ENCODE measurements at regions not wholly inside any gene's neighbourhood (a gene's known extent, or its start where the extent isn't known, plus 50 kb on each side); places are given as distances from the start of the nearest gene placed in this dataset.

DNA sequence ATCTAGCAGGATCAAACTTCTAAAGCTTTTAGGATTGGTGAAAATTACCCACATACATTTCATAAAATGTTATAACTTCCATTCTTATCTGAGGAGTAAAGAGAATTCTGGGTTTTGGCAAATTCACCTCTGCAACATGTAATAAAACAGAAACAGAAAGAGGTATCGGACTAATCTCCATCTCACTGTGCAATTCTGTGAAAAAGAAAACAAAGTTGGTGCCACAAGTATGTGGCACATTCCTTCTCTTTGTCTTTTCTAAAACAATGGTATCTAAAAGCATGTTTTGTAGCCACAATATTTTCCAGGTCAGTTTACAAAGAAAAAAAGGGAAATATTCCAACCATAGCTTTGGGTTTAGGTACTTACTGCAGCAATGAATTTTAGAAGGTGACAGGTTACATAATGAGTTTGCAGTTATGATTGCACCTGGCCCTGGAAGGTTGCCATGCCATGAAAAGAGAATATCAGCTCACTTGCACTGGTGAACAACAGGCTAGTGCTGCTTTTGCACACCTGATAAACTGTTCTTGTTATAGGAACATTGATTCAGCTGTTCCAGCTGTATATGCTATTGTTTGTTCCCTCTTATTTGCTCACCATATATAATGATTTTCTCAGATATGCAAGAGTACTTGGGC, 491.3 kb upstream of the MEF2C start:
- peaks cover 38% of the 10 kb centered on the region for H3K4me1 Mint-ChIP-seq (ENCODE audit: unreplicated experiment)
- H3K9me3 Mint-ChIP-seq (ENCODE audit: unreplicated experiment): no peaks in the 10 kb centered on the region
- TF ChIP-seq, protein P1, sequence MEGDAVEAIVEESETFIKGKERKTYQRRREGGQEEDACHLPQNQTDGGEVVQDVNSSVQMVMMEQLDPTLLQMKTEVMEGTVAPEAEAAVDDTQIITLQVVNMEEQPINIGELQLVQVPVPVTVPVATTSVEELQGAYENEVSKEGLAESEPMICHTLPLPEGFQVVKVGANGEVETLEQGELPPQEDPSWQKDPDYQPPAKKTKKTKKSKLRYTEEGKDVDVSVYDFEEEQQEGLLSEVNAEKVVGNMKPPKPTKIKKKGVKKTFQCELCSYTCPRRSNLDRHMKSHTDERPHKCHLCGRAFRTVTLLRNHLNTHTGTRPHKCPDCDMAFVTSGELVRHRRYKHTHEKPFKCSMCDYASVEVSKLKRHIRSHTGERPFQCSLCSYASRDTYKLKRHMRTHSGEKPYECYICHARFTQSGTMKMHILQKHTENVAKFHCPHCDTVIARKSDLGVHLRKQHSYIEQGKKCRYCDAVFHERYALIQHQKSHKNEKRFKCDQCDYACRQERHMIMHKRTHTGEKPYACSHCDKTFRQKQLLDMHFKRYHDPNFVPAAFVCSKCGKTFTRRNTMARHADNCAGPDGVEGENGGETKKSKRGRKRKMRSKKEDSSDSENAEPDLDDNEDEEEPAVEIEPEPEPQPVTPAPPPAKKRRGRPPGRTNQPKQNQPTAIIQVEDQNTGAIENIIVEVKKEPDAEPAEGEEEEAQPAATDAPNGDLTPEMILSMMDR (IDR thresholded peaks at IDR 0.05): no peak
- H3K27ac Mint-ChIP-seq (ENCODE audit: unreplicated experiment): no peak overlapping the region
- no peaks in the 10 kb centered on the region for H3K27me3 Mint-ChIP-seq (ENCODE audit: unreplicated experiment)
- no peak overlapping the region for H3K4me3 Mint-ChIP-seq (ENCODE audit: unreplicated experiment)
- no peak for DNase-seq (ENCODE audit: extremely low spot score, unreplicated experiment)
- no peaks in the 10 kb centered on the region for H3K36me3 Mint-ChIP-seq (ENCODE audit: unreplicated experiment)

DNA sequence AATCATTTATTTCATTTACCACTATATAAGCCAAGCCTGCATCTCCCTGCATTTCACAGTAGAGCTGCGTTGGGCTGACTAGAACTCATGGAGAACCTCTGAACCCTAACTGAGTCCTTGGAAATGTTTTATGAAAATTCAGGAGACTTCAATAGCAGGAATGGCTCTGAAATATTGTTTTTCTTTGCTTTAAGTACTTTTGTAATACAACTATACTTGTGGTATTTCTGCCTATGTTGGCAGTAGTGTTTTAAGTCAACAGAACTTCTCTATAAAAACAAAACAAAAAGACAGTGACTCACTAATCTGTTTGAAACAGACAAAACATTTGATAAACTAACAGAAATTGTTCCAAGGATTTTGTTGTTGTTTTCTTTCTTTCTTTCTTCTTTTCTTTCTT, 489.2 kb upstream of the MEF2C start:
- DNase-seq (ENCODE audit: extremely low spot score, unreplicated experiment): no peak
- peaks cover 35% of the 10 kb centered on the region for H3K4me1 Mint-ChIP-seq (ENCODE audit: unreplicated experiment)
- no peaks in the 10 kb centered on the region for H3K9me3 Mint-ChIP-seq (ENCODE audit: unreplicated experiment)

DNA sequence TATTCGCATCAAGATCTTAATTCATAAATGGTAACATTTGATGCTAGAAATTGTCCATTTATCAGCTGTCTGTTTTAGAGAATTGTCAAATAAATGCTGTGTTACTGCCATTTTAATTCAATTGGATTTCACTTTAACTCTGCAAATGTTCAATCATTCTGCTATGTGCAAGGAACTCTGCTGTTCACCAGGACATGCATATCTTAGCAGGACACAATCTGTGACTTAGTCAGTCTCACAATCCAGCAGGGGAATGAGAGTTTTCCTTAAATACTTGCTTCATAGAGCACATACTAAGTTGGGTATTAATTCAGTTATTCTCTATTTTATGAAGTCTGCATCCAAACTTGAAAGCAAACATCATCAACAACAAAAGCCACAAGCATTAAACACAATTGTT, 488.7 kb upstream of the MEF2C start:
- Mint-ChIP-seq H3K27me3 (ENCODE audit: unreplicated experiment) (no peaks in the 10 kb centered on the region), H3K4me3 (ENCODE audit: unreplicated experiment) (no peak overlapping the region), H3K4me1 (ENCODE audit: unreplicated experiment) (peaks cover 35% of the 10 kb centered on the region), H3K9me3 (ENCODE audit: unreplicated experiment) (no peaks in the 10 kb centered on the region), H3K27ac (ENCODE audit: unreplicated experiment) (peak overlapping the region; percentile 92), H3K36me3 (ENCODE audit: unreplicated experiment) (no peaks in the 10 kb centered on the region)
- TF ChIP-seq, protein P1 (IDR thresholded peaks at IDR 0.05): no peak
- DNase-seq (ENCODE audit: extremely low spot score, unreplicated experiment): no peak

More for the DNA sequence above, 489.2 kb upstream of the MEF2C start:
- H3K27me3 Mint-ChIP-seq (ENCODE audit: unreplicated experiment): no peaks in the 10 kb centered on the region
- TF ChIP-seq, protein P1 (IDR thresholded peaks at IDR 0.05): no peak
- H3K27ac Mint-ChIP-seq (ENCODE audit: unreplicated experiment): peak overlapping the region; percentile 92
- no peaks in the 10 kb centered on the region for H3K36me3 Mint-ChIP-seq (ENCODE audit: unreplicated experiment)
- no peak overlapping the region for H3K4me3 Mint-ChIP-seq (ENCODE audit: unreplicated experiment)

DNA sequence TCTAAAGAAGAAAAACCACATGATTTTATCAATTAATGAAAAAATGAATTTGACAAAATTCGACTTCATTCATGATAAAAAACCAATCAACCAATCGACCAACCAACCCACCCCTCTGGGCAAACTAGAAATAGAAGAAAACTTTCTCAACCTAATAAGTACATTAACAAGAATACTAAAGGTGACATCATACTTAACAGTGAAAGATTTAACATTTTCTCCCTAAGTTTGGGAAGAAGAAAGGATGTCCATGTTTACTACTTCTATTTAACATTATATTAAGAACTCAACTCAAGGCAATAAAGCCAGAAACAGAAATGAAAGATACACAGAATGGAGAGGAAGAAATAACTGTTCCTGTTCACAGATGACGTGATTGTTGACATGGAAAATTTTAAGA, 476.1 kb upstream of the MEF2C start:
- Mint-ChIP-seq H3K27me3 (ENCODE audit: unreplicated experiment) (no peaks in the 10 kb centered on the region), H3K4me3 (ENCODE audit: unreplicated experiment) (no peak overlapping the region), H3K36me3 (ENCODE audit: unreplicated experiment) (no peaks in the 10 kb centered on the region), H3K4me1 (ENCODE audit: unreplicated experiment) (no peaks in the 10 kb centered on the region), H3K9me3 (ENCODE audit: unreplicated experiment) (peaks cover 8% of the 10 kb centered on the region), H3K27ac (ENCODE audit: unreplicated experiment) (no peak overlapping the region)
- TF ChIP-seq, protein P1 (IDR thresholded peaks at IDR 0.05): no peak
- no peak for DNase-seq (ENCODE audit: extremely low spot score, unreplicated experiment)

DNA sequence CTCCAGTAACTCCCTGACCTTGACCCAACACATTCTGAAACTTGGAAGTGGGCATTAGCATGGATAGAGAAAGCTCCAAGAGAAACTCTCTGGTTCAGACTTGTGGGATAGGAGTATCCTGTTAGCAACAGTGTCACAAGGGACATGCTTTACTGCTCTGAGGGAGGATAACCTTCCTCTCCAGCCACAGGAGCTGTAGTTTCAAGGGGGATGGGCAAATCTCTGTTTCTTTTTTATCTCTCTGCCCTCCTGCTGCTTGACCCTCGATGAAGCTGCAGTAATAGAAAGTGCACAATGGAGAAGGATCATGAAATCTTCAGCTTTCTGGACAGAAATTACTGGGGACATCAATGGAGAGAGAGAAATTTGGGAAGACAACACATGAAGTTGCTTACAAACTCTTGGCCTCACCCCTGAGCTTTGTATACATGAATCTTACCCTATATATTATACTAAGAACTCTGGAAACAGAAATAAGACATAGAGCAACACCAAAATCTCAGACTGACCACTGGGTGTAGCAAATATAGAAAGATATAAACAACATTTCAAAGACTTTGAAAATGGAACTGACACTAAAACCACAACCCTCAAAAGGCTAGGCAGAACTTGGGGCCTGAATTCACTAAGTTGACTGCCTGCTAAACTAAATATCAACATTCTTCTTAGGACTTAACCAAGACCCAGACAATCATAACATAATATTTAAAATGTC, 471.0 kb upstream of the MEF2C start:
- no peak for DNase-seq (ENCODE audit: extremely low spot score, unreplicated experiment)
- H3K9me3 Mint-ChIP-seq (ENCODE audit: unreplicated experiment): peaks cover 10% of the 10 kb centered on the region
- no peak overlapping the region for H3K4me3 Mint-ChIP-seq (ENCODE audit: unreplicated experiment)
- TF ChIP-seq, protein P1 (IDR thresholded peaks at IDR 0.05): no peak
- no peaks in the 10 kb centered on the region for H3K36me3 Mint-ChIP-seq (ENCODE audit: unreplicated experiment)
- no peak overlapping the region for H3K27ac Mint-ChIP-seq (ENCODE audit: unreplicated experiment)
- H3K4me1 Mint-ChIP-seq (ENCODE audit: unreplicated experiment): peaks cover 13% of the 10 kb centered on the region
- no peaks in the 10 kb centered on the region for H3K27me3 Mint-ChIP-seq (ENCODE audit: unreplicated experiment)
